ENCODE measurements at regions not wholly inside any gene's neighbourhood (a gene's known extent, or its start where the extent isn't known, plus 50 kb on each side); places are given as distances from the start of the nearest gene placed in this dataset.
A peak's percentile ranks its signal among the peaks of the same experiment; 100 is the strongest.

DNA sequence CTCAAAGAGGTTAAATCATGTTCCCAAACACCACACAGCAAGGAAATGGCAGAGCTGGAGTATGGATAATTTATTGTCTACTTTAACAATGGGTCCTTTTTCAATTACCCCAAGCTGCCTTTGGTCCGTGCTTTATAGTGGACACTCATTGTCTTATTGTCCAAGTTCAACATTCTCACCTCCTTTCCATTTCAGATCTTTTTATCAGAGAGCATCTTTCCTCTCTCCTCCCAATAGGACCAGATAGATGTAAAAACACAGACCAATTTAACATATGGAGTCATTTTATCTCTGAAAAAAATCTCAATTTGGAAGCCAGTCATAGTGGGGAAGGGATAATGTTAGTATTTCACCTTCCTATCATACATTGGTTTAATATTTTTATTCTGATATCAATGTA is 83.5 kb upstream of the WAC start:
- Histone ChIP-seq H2BK120ac (replicated peaks; ENCODE audit: low read depth, low read length) (no peak overlapping the region), H4K8ac (ENCODE audit: extremely low read depth, insufficient read depth, low read length) (no peak overlapping the region), H3K4me1 (replicated peaks in 1 of 4; ENCODE audit: control insufficient read depth in 3 of 4, insufficient read depth in 4 of 4, low read length in 3 of 4) (no peaks in the 10 kb centered on the region), H3K4ac (replicated peaks; ENCODE audit: insufficient read length, low read depth, low read length) (no peak overlapping the region), H3K56ac (replicated peaks; ENCODE audit: insufficient read length, low read depth, low read length) (no peak overlapping the region), H3K4me2 (ENCODE audit: insufficient read depth in 1 of 2, low read depth in 2 of 2, low read length in 2 of 2) (no peak overlapping the region), H2BK15ac (ENCODE audit: low read length) (no peak overlapping the region), H3K14ac (ENCODE audit: insufficient read length) (no peak overlapping the region), H3K23me2 (ENCODE audit: low read depth, low read length) (no peaks in the 10 kb centered on the region), H3K79me1 (ENCODE audit: low read depth, low read length) (no peaks in the 10 kb centered on the region), H4K20me1 (replicated peaks in 1 of 2; ENCODE audit: control insufficient read depth in 1 of 2, insufficient read depth in 2 of 2, low read length in 2 of 2) (no peaks in the 10 kb centered on the region), H3K79me2 (ENCODE audit: control insufficient read depth in 1 of 2, insufficient read depth in 2 of 2, low read length in 2 of 2) (no peaks in the 10 kb centered on the region), H4K91ac (replicated peaks; ENCODE audit: insufficient read length, low read length) (no peak overlapping the region), H2BK5ac (ENCODE audit: low read depth, low read length) (no peak overlapping the region), H3K9me3 (ENCODE audit: insufficient read depth in 2 of 2, low read depth in 1 of 2, low read length in 1 of 2) (no peaks in the 10 kb centered on the region), H4K5ac (ENCODE audit: insufficient read length, low read depth, low read length) (no peak overlapping the region), H2BK12ac (ENCODE audit: low read depth, low read length) (no peak overlapping the region), H3K36me3 (ENCODE audit: control insufficient read depth in 2 of 4, insufficient read depth in 4 of 4, low read length in 3 of 4) (no peaks in the 10 kb centered on the region), H3K18ac (ENCODE audit: extremely low read depth, low read length) (no peak overlapping the region), H2BK20ac (ENCODE audit: low read length) (no peak overlapping the region), H3K9ac (replicated peaks in 1 of 4; ENCODE audit: extremely low read depth in 1 of 4, low read depth in 3 of 4, low read length in 3 of 4) (no peak overlapping the region), H2AFZ (ENCODE audit: low read length) (peak overlapping the region; percentile 90; the same call in 1 of the 2 replicates), H2AK5ac (ENCODE audit: low read depth, low read length) (no peak overlapping the region), H3K27me3 (replicated peaks in 1 of 4; ENCODE audit: control insufficient read depth in 3 of 4, extremely low read depth in 1 of 4, insufficient read depth in 3 of 4, low read length in 3 of 4) (no peaks in the 10 kb centered on the region), H3K4me3 (ENCODE audit: extremely low read depth in 1 of 4, insufficient read depth in 2 of 4, low read depth in 3 of 4, low read length in 4 of 4) (no peak overlapping the region), H3K23ac (ENCODE audit: insufficient read length) (no peak overlapping the region), H3K27ac (ENCODE audit: low read depth, low read length) (no peak overlapping the region)
- 92% methylated on average over 1 of the region's 1 CpG; no CpG with 5 or more reads in 1 of the 2 experiments for WGBS, 2 experiments (ENCODE audit: extremely low coverage in 1 of 2, insufficient coverage in 1 of 2, insufficient read length in 1 of 2, insufficient replicate concordance in 2 of 2, low coverage in 1 of 2, low lambda C conversion rate in 2 of 2, missing lambda C conversion rate in 1 of 2)
- TF ChIP-seq TAF1 (IDR thresholded peaks at IDR 0.05; ENCODE audit: low read depth, low read length) (no peak), SIRT6 (IDR thresholded peaks at IDR 0.05; ENCODE audit: low read length) (no peak), ZNF274 (IDR thresholded peaks at IDR 0.05; ENCODE audit: borderline replicate concordance, extremely low read depth, low read length) (no peak), CBX5 (IDR thresholded peaks at IDR 0.05; ENCODE audit: low read depth, low read length) (no peak), GTF2F1 (IDR thresholded peaks at IDR 0.05; ENCODE audit: borderline replicate concordance, low read depth, low read length) (no peak), SP2 (IDR thresholded peaks at IDR 0.05; ENCODE audit: low read length) (no peak), RBBP5 (IDR thresholded peaks at IDR 0.05; ENCODE audit: borderline replicate concordance, low read depth, low read length) (no peak), TBP (IDR thresholded peaks at IDR 0.05; ENCODE audit: low read depth, low read length) (no peak), YY1 (IDR thresholded peaks at IDR 0.05; ENCODE audit: low read depth, low read length) (no peak)
- TF ChIP-seq, protein P1, sequence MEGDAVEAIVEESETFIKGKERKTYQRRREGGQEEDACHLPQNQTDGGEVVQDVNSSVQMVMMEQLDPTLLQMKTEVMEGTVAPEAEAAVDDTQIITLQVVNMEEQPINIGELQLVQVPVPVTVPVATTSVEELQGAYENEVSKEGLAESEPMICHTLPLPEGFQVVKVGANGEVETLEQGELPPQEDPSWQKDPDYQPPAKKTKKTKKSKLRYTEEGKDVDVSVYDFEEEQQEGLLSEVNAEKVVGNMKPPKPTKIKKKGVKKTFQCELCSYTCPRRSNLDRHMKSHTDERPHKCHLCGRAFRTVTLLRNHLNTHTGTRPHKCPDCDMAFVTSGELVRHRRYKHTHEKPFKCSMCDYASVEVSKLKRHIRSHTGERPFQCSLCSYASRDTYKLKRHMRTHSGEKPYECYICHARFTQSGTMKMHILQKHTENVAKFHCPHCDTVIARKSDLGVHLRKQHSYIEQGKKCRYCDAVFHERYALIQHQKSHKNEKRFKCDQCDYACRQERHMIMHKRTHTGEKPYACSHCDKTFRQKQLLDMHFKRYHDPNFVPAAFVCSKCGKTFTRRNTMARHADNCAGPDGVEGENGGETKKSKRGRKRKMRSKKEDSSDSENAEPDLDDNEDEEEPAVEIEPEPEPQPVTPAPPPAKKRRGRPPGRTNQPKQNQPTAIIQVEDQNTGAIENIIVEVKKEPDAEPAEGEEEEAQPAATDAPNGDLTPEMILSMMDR (IDR thresholded peaks at IDR 0.05; ENCODE audit: control extremely low read depth in 1 of 3, insufficient read depth in 1 of 3, low read depth in 1 of 3, low read length in 3 of 3), result no peak
- TF ChIP-seq, protein P2, sequence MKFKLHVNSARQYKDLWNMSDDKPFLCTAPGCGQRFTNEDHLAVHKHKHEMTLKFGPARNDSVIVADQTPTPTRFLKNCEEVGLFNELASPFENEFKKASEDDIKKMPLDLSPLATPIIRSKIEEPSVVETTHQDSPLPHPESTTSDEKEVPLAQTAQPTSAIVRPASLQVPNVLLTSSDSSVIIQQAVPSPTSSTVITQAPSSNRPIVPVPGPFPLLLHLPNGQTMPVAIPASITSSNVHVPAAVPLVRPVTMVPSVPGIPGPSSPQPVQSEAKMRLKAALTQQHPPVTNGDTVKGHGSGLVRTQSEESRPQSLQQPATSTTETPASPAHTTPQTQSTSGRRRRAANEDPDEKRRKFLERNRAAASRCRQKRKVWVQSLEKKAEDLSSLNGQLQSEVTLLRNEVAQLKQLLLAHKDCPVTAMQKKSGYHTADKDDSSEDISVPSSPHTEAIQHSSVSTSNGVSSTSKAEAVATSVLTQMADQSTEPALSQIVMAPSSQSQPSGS (IDR thresholded peaks at IDR 0.05; ENCODE audit: low read length), result no peak
- POLR2A ChIA-PET (ENCODE audit: partially characterized antibody), result interaction anchor here (0.8 to 2.2 kb wide), 2 partner anchors 10 to 83 kb away, joined by 3 to 6 read pairs; no protein-coding TSS in a partner anchor
- FAIRE-seq, result no peak
- DNase-seq (ENCODE audit: low read depth in 1 of 2, low spot score in 2 of 2), result no peak
- CTCF ChIA-PET (ENCODE audit: partially characterized antibody), result interaction anchor here (1.3 to 1.4 kb wide), 2 partner anchors 10 to 19 kb away, joined by 3 to 7 read pairs; no protein-coding TSS in a partner anchor

Data from H1 (cell line).